Loucy (cell line): ENCODE measurements at regions not wholly inside any gene's neighbourhood (a gene's known extent, or its start where the extent isn't known, plus 50 kb on each side); places are given as distances from the start of the nearest gene placed in this dataset.

Source experiments
- H2AFZ ChIP-seq: fragments of 200-600 bp; sonication (generic); 2 replicates; pipeline ENCODE4 v1.6.0; 2016; ENCODE audit warnings: antibody characterized with exemption, mild to moderate bottlenecking, low read length, moderate library complexity
- H3F3A ChIP-seq: fragments of 200-600 bp; 2 replicates; pipeline ENCODE4 v1.6.0; 2016; ENCODE audit warnings: antibody characterized with exemption, low read depth, mild to moderate bottlenecking
- H3K27me3 ChIP-seq: fragments of 200-600 bp; sonication (generic); 2 replicates; pipeline ENCODE4 v1.6.1; 2014; ENCODE audit warnings: low read length, mild to moderate bottlenecking; ENCODE audit not compliant: insufficient read depth, poor library complexity, severe bottlenecking
- H3K36me3 ChIP-seq: fragments of 200-600 bp; sonication (generic); 2 replicates; pipeline ENCODE4 v1.6.1; 2016; ENCODE audit warnings: low read length; ENCODE audit not compliant: insufficient read depth
- H3K4me1 ChIP-seq: fragments of 200-600 bp; sonication (generic); 2 replicates; pipeline ENCODE4 v1.5.1; 2014; ENCODE audit warnings: low read length, mild to moderate bottlenecking; ENCODE audit not compliant: insufficient read depth, poor library complexity, severe bottlenecking
- H3K4me2 ChIP-seq: fragments of 200-600 bp; sonication (generic); 2 replicates; pipeline ENCODE4 v1.6.0; 2014; ENCODE audit warnings: antibody characterized with exemption, low read length, low read depth, mild to moderate bottlenecking; ENCODE audit not compliant: poor library complexity, severe bottlenecking
- H3K4me3 ChIP-seq: fragments of 200-600 bp; sonication (generic); 2 replicates; pipeline ENCODE4 v1.5.1; 2014; ENCODE audit warnings: low read length, mild to moderate bottlenecking, mixed read lengths; ENCODE audit not compliant: poor library complexity, severe bottlenecking
- H3K79me2 ChIP-seq: fragments of 200-600 bp; sonication (generic); 2 replicates; pipeline ENCODE4 v1.6.1; 2014; ENCODE audit warnings: low read length; ENCODE audit not compliant: insufficient read depth
- H3K9ac ChIP-seq: fragments of 200-600 bp; sonication (generic); 2 replicates; pipeline ENCODE4 v1.6.0; 2014; ENCODE audit warnings: mild to moderate bottlenecking, low read depth, low read length, moderate library complexity; ENCODE audit not compliant: poor library complexity, severe bottlenecking
- H3K9me2 ChIP-seq: fragments of 200-600 bp; sonication (generic); replicated peaks from 2 replicates; pipeline ENCODE4 v1.6.1; 2016; ENCODE audit warnings: low read depth, low read length, mixed read lengths
- H3K9me3 ChIP-seq: fragments of 200-600 bp; sonication (generic); 2 replicates; pipeline ENCODE4 v1.6.1; 2014; ENCODE audit warnings: mild to moderate bottlenecking, antibody characterized with exemption, low read length, low read depth; ENCODE audit not compliant: insufficient read depth
- H4K20me1 ChIP-seq: fragments of 200-600 bp; sonication (generic); 2 replicates; pipeline ENCODE4 v1.6.0; 2014; ENCODE audit warnings: antibody characterized with exemption, low read length, mild to moderate bottlenecking; ENCODE audit not compliant: insufficient read depth, poor library complexity, severe bottlenecking
- CTCF ChIP-seq: fragments of 200-600 bp; sonication (generic); conservative IDR thresholded peaks from 2 replicates; pipeline ENCODE4 v1.5.1; 2014; ENCODE audit warnings: mild to moderate bottlenecking, antibody characterized with exemption, low read length
- EZH2phosphoT487 ChIP-seq: fragments of 200-600 bp; IDR thresholded peaks from 2 replicates; pipeline ENCODE4 v1.6.1; 2018; ENCODE audit warnings: antibody characterized with exemption, mild to moderate bottlenecking, moderate library complexity, borderline replicate concordance

- Histone ChIP-seq H2AFZ (no peak overlapping the region), H3K9me3 (no peaks in the 10 kb centered on the region), H3K4me2 (no peak overlapping the region), H3K27me3 (no peaks in the 10 kb centered on the region), H3K4me3 (no peak overlapping the region), H3K9me2 (no peaks in the 10 kb centered on the region), H3K4me1 (no peaks in the 10 kb centered on the region), H4K20me1 (no peaks in the 10 kb centered on the region), H3K79me2 (no peaks in the 10 kb centered on the region), H3K36me3 (no peaks in the 10 kb centered on the region), H3K9ac (no peak overlapping the region), H3F3A (no peaks in the 10 kb centered on the region)
- TF ChIP-seq CTCF (no peak), EZH2phosphoT487 (no peak)
Measured at GRCh38 chr11:97905101-97905500, 1115.6 kb upstream of the CNTN5 start.

GRCh38 chr11:97905671-97906070, 1115.1 kb upstream of the CNTN5 start:
- H3K9me2 ChIP-seq, result no peaks in the 10 kb centered on the region
- no peaks in the 10 kb centered on the region for H3K36me3 ChIP-seq
- no peak overlapping the region for H3K4me3 ChIP-seq
- H2AFZ ChIP-seq, result no peak overlapping the region
- no peaks in the 10 kb centered on the region for H3K79me2 ChIP-seq
- H3F3A ChIP-seq, result no peaks in the 10 kb centered on the region
- H3K9me3 ChIP-seq, result no peaks in the 10 kb centered on the region
- no peaks in the 10 kb centered on the region for H4K20me1 ChIP-seq
- no peaks in the 10 kb centered on the region for H3K4me1 ChIP-seq
- H3K27me3 ChIP-seq, result no peaks in the 10 kb centered on the region
- H3K9ac ChIP-seq, result no peak overlapping the region
- TF ChIP-seq CTCF, result no peak
- H3K4me2 ChIP-seq, result no peak overlapping the region

- H2AFZ ChIP-seq, result no peak overlapping the region
- TF ChIP-seq CTCF (no peak), EZH2phosphoT487 (no peak)
- H3K9me2 ChIP-seq, result no peaks in the 10 kb centered on the region
- no peaks in the 10 kb centered on the region for H4K20me1 ChIP-seq
- H3K4me3 ChIP-seq, result no peak overlapping the region
- H3K79me2 ChIP-seq, result no peaks in the 10 kb centered on the region
- H3K27me3 ChIP-seq, result no peaks in the 10 kb centered on the region
- no peaks in the 10 kb centered on the region for H3K4me1 ChIP-seq
- H3K36me3 ChIP-seq, result no peaks in the 10 kb centered on the region
- no peaks in the 10 kb centered on the region for H3K9me3 ChIP-seq
- no peak overlapping the region for H3K9ac ChIP-seq
- H3F3A ChIP-seq, result no peaks in the 10 kb centered on the region
- H3K4me2 ChIP-seq, result no peak overlapping the region
Measured at GRCh38 chr11:97908354-97908753, 1112.4 kb upstream of the CNTN5 start.
